HFFc6 (cell line): ENCODE measurements at regions not wholly inside any gene's neighbourhood (a gene's known extent, or its start where the extent isn't known, plus 50 kb on each side); places are given as distances from the start of the nearest gene placed in this dataset.

Experiments used
- DNase-seq: peaks from one replicate; pipeline ENCODE4 v3.0.0-alpha.2; 2018
- H3K27ac Mint-ChIP-seq: 2 replicates; pipeline ENCODE4 v1.8.0; 2020; ENCODE audit warnings: mild to moderate bottlenecking, mixed read lengths
- H3K27me3 Mint-ChIP-seq: 2 replicates; pipeline ENCODE4 v1.8.0; 2021; ENCODE audit warnings: mild to moderate bottlenecking, moderate library complexity, mixed read lengths; ENCODE audit not compliant: insufficient read depth
- H3K36me3 Mint-ChIP-seq: 2 replicates; pipeline ENCODE4 v1.8.0; 2021; ENCODE audit warnings: low read depth, mixed read lengths
- H3K4me1 Mint-ChIP-seq: 2 replicates; pipeline ENCODE4 v1.8.0; 2020; ENCODE audit warnings: low read depth, mixed read lengths
- H3K4me3 Mint-ChIP-seq: 2 replicates; pipeline ENCODE4 v1.8.0; 2020; ENCODE audit warnings: mild to moderate bottlenecking, moderate library complexity, mixed read lengths
- H3K9me3 Mint-ChIP-seq: 2 replicates; pipeline ENCODE4 v1.8.0; 2020; ENCODE audit warnings: mild to moderate bottlenecking, mixed read lengths
- TF ChIP-seq, protein P1 (sequence below): fragments of 200-600 bp; sonication (generic); IDR thresholded peaks from 2 replicates; pipeline ENCODE4 v1.5.0; 2021; ENCODE audit warnings: antibody characterized with exemption, mild to moderate bottlenecking

GRCh38 chr11:129636926-129637325, 178.7 kb upstream of the TMEM45B start:
- H3K9me3 Mint-ChIP-seq: peaks cover 6% of the 10 kb centered on the region
- peak overlapping the region; percentile 29; the same call in 1 of the 2 replicates for H3K27ac Mint-ChIP-seq
- TF ChIP-seq, protein P1, sequence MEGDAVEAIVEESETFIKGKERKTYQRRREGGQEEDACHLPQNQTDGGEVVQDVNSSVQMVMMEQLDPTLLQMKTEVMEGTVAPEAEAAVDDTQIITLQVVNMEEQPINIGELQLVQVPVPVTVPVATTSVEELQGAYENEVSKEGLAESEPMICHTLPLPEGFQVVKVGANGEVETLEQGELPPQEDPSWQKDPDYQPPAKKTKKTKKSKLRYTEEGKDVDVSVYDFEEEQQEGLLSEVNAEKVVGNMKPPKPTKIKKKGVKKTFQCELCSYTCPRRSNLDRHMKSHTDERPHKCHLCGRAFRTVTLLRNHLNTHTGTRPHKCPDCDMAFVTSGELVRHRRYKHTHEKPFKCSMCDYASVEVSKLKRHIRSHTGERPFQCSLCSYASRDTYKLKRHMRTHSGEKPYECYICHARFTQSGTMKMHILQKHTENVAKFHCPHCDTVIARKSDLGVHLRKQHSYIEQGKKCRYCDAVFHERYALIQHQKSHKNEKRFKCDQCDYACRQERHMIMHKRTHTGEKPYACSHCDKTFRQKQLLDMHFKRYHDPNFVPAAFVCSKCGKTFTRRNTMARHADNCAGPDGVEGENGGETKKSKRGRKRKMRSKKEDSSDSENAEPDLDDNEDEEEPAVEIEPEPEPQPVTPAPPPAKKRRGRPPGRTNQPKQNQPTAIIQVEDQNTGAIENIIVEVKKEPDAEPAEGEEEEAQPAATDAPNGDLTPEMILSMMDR: no peak
- DNase-seq: no peak
- no peak overlapping the region for H3K4me3 Mint-ChIP-seq
- H3K4me1 Mint-ChIP-seq: peaks cover 54% of the 10 kb centered on the region
- peaks cover 8% of the 10 kb centered on the region for H3K36me3 Mint-ChIP-seq
- no peaks in the 10 kb centered on the region for H3K27me3 Mint-ChIP-seq

DNA sequence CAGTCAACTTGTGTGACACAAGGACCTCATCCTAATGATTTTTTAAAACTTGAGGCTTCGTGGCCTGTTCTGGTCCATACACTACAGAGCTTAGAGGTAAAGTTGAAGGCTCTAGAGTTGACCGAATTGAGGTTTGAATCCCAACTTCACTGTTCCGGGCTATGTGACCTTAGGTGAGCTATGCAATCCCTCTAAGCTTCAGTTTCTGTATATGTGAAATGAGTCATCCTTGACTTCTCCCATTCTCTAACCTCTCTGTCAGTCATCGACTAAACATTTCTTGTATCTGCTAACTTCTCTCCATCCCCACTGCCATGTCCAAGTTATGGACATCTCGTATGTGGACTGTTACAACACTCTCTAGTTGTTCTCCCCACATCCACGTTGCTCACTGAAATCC, 178.2 kb upstream of the TMEM45B start:
- peaks cover 59% of the 10 kb centered on the region for H3K4me1 Mint-ChIP-seq
- peaks cover 6% of the 10 kb centered on the region for H3K9me3 Mint-ChIP-seq
- TF ChIP-seq, protein P1: no peak
- H3K36me3 Mint-ChIP-seq: peaks cover 12% of the 10 kb centered on the region
- H3K4me3 Mint-ChIP-seq: peak overlapping the region; percentile 4
- peak; percentile 10 for DNase-seq
- peak overlapping the region; percentile 29; the same call in 1 of the 2 replicates for H3K27ac Mint-ChIP-seq
- H3K27me3 Mint-ChIP-seq: no peaks in the 10 kb centered on the region

DNA sequence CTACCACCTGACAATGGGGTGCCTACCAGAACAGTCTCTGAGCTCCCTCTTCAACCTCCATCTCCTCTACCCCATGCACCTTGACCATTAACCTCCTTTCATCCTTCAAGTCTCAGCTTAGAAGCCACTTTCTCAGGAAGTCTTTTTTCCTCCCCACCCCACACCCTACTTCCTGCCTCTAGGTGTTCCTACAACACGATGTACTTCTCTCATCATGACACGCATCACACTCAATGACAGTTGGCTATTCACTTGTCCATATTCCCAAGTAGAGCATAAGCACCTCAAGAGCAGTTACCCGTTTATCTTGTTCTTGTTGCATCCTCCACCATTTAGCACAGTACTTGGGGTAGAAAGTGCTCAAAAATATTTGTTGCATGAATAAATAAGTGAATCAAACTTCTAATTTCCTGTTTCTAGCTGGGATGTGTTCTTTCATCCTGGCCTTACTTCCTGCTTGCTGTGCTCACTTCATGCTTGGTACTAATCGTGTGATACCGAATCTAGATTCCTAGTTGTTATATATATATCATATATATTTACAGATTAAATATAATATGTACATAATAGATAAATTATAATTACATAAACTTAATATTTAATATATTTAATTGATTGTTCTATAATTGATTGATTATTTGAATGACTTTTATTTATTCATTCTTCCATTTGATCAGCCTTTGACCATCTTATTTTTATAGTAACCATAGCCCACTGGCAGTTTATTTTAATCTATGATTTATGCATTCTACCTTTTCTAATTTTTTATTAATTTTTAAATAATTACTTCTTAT, 177.5 kb upstream of the TMEM45B start:
- TF ChIP-seq, protein P1: no peak
- no peak for DNase-seq
- H3K36me3 Mint-ChIP-seq: peaks cover 16% of the 10 kb centered on the region
- peaks cover 6% of the 10 kb centered on the region for H3K9me3 Mint-ChIP-seq
- H3K27ac Mint-ChIP-seq: peak overlapping the region; percentile 15; the same call in 1 of the 2 replicates
- H3K4me1 Mint-ChIP-seq: peaks cover 66% of the 10 kb centered on the region
- H3K27me3 Mint-ChIP-seq: no peaks in the 10 kb centered on the region
- H3K4me3 Mint-ChIP-seq: peak overlapping the region; percentile 4

- no peaks in the 10 kb centered on the region for H3K27me3 Mint-ChIP-seq
- peak overlapping the region; percentile 39 for H3K4me3 Mint-ChIP-seq
- peaks cover 6% of the 10 kb centered on the region for H3K9me3 Mint-ChIP-seq
- DNase-seq: peak; percentile 93
- TF ChIP-seq, protein P1: no peak
- H3K27ac Mint-ChIP-seq: peak overlapping the region; percentile 83
- peaks cover 16% of the 10 kb centered on the region for H3K36me3 Mint-ChIP-seq
- H3K4me1 Mint-ChIP-seq: peaks cover 77% of the 10 kb centered on the region
Observed at GRCh38 chr11:129639300-129639699, 176.3 kb upstream of the TMEM45B start.

DNA sequence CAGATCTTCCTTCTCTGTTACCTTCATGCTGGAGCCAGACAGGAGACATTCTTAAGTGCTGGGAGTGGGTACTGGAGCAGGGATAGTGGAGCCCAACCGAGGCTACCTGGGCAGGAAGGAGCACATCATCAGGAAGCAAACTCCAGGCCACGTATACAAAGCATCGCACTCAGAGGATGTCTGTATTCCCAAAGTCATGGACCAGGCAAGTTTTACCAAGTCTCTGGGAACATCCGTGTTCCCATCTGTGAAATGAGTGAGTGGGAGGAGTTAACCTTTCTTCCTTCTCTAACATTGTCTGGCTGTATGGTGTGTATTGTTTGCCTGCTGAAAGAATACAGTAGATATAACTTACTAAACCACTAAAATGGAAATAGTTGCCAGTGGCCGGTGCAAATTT, 175.0 kb upstream of the TMEM45B start:
- H3K4me3 Mint-ChIP-seq: no peak overlapping the region
- H3K36me3 Mint-ChIP-seq: peaks cover 16% of the 10 kb centered on the region
- H3K27ac Mint-ChIP-seq: peak overlapping the region; percentile 55; the same call in 1 of the 2 replicates
- no peak for DNase-seq
- H3K27me3 Mint-ChIP-seq: no peaks in the 10 kb centered on the region
- peaks cover 78% of the 10 kb centered on the region for H3K4me1 Mint-ChIP-seq
- H3K9me3 Mint-ChIP-seq: peaks cover 6% of the 10 kb centered on the region
- TF ChIP-seq, protein P1: no peak
